ENCODE measurements at regions not wholly inside any gene's neighbourhood (a gene's known extent, or its start where the extent isn't known, plus 50 kb on each side); places are given as distances from the start of the nearest gene placed in this dataset.

- no peak overlapping the region for H3K27ac ChIP-seq (ENCODE audit: low read depth in 1 of 2, low read length in 2 of 2)
- H3K36me3 ChIP-seq (ENCODE audit: insufficient read depth, low read length): no peaks in the 10 kb centered on the region
- ChIA-PET POLR2A (no interaction called here), CTCF (no interaction called here)
- intact Hi-C loops (cut with DNase I, micrococcal nuclease): no loop called here
- no peaks in the 10 kb centered on the region for H3K27me3 Mint-ChIP-seq
- H3K36me3 Mint-ChIP-seq (ENCODE audit: low read depth): peaks cover 3% of the 10 kb centered on the region
- no peak overlapping the region for H3K27ac Mint-ChIP-seq
- no peaks in the 10 kb centered on the region for H3K4me1 Mint-ChIP-seq (ENCODE audit: low read depth)
- ATAC-seq (ENCODE audit: poor library complexity) (no peak), DNase-seq (no peak)
- no peaks in the 10 kb centered on the region for H3K9me3 ChIP-seq (ENCODE audit: control insufficient read depth in 1 of 2, insufficient read depth in 1 of 2, low read length in 2 of 2)
- TF ChIP-seq CTCF (IDR thresholded peaks at IDR 0.05): no peak
- no peak overlapping the region for H3K4me3 Mint-ChIP-seq
- H3K9me3 Mint-ChIP-seq: no peaks in the 10 kb centered on the region
- H3K27me3 ChIP-seq (ENCODE audit: control insufficient read depth in 1 of 2, insufficient read depth in 2 of 2, low read length in 2 of 2): no peaks in the 10 kb centered on the region
- no peak overlapping the region for H3K4me3 ChIP-seq (ENCODE audit: low read length)
- no peaks in the 10 kb centered on the region for H3K4me1 ChIP-seq (ENCODE audit: insufficient read depth, low read length)
Observed at GRCh38 chr2:241994556-241995213, 125.2 kb downstream of the RTP5 start.

- TF ChIP-seq CTCF (IDR thresholded peaks at IDR 0.05): no peak
Observed at GRCh38 chr2:241996100-241996499, 126.6 kb downstream of the RTP5 start.

GRCh38 chr2:241997017-241997416 lies 127.5 kb downstream of the RTP5 start:
- CTCF ChIA-PET: no interaction called here
- no peaks in the 10 kb centered on the region for H3K27me3 ChIP-seq (ENCODE audit: control insufficient read depth in 1 of 2, insufficient read depth in 2 of 2, low read length in 2 of 2)

More at GRCh38 chr2:241996100-241996499, 126.6 kb downstream of the RTP5 start:
- ChIA-PET POLR2A (no interaction called here), CTCF (no interaction called here)
- Histone ChIP-seq H3K27ac (ENCODE audit: low read depth in 1 of 2, low read length in 2 of 2) (no peak overlapping the region), H3K9me3 (ENCODE audit: control insufficient read depth in 1 of 2, insufficient read depth in 1 of 2, low read length in 2 of 2) (no peaks in the 10 kb centered on the region), H3K4me3 (ENCODE audit: low read length) (no peak overlapping the region), H3K27me3 (ENCODE audit: control insufficient read depth in 1 of 2, insufficient read depth in 2 of 2, low read length in 2 of 2) (no peaks in the 10 kb centered on the region), H3K4me1 (ENCODE audit: insufficient read depth, low read length) (no peaks in the 10 kb centered on the region), H3K36me3 (ENCODE audit: insufficient read depth, low read length) (no peaks in the 10 kb centered on the region)
- ATAC-seq (ENCODE audit: poor library complexity) (no peak), DNase-seq (no peak)
- Mint-ChIP-seq H3K4me3 (no peak overlapping the region), H3K27ac (no peak overlapping the region), H3K27me3 (no peaks in the 10 kb centered on the region), H3K4me1 (ENCODE audit: low read depth) (no peaks in the 10 kb centered on the region), H3K36me3 (ENCODE audit: low read depth) (peaks cover 3% of the 10 kb centered on the region), H3K9me3 (no peaks in the 10 kb centered on the region)
- intact Hi-C loops (cut with DNase I, micrococcal nuclease): no loop called here

More at GRCh38 chr2:241997017-241997416, 127.5 kb downstream of the RTP5 start:
- H3K36me3 Mint-ChIP-seq (ENCODE audit: low read depth): peaks cover 3% of the 10 kb centered on the region
- Histone ChIP-seq H3K27ac (ENCODE audit: low read depth in 1 of 2, low read length in 2 of 2) (no peak overlapping the region), H3K9me3 (ENCODE audit: control insufficient read depth in 1 of 2, insufficient read depth in 1 of 2, low read length in 2 of 2) (no peaks in the 10 kb centered on the region), H3K36me3 (ENCODE audit: insufficient read depth, low read length) (no peaks in the 10 kb centered on the region), H3K4me1 (ENCODE audit: insufficient read depth, low read length) (peaks cover 2% of the 10 kb centered on the region), H3K4me3 (ENCODE audit: low read length) (no peak overlapping the region)
- H3K4me1 Mint-ChIP-seq (ENCODE audit: low read depth): peaks cover 3% of the 10 kb centered on the region
- no peak for TF ChIP-seq CTCF (IDR thresholded peaks at IDR 0.05)
- POLR2A ChIA-PET: no interaction called here
- ATAC-seq (ENCODE audit: poor library complexity): no peak
- H3K27ac Mint-ChIP-seq: no peak overlapping the region
- no peak for DNase-seq
- no peaks in the 10 kb centered on the region for H3K27me3 Mint-ChIP-seq
- intact Hi-C loops (cut with DNase I, micrococcal nuclease): no loop called here
- H3K9me3 Mint-ChIP-seq: no peaks in the 10 kb centered on the region
- no peak overlapping the region for H3K4me3 Mint-ChIP-seq

Data from CD4-positive, alpha-beta T cell (primary cell).